Ishikawa (cell line): ENCODE measurements at regions not wholly inside any gene's neighbourhood (a gene's known extent, or its start where the extent isn't known, plus 50 kb on each side); places are given as distances from the start of the nearest gene placed in this dataset.

Source experiments
- EGR1 ChIP-seq: IDR thresholded peaks from 2 replicates; pipeline ENCODE4 v1.6.1; 2012
- EP300 ChIP-seq: IDR thresholded peaks from 2 replicates; pipeline ENCODE4 v1.6.1; 2012; ENCODE audit warnings: borderline replicate concordance
- FOXM1 ChIP-seq: IDR thresholded peaks from 2 replicates; pipeline ENCODE4 v1.6.1; 2012; ENCODE audit warnings: low read depth, borderline replicate concordance
- RAD21 ChIP-seq: IDR thresholded peaks from 2 replicates; pipeline ENCODE4 v1.6.1; 2012; ENCODE audit warnings: low read depth
- TAF1 ChIP-seq: IDR thresholded peaks from 2 replicates; pipeline ENCODE4 v1.6.1; 2012; ENCODE audit warnings: low read depth, mild to moderate bottlenecking
- TCF12 ChIP-seq: IDR thresholded peaks from 2 replicates; pipeline ENCODE4 v1.6.1; 2012; ENCODE audit warnings: low read depth
- TEAD4 ChIP-seq: IDR thresholded peaks from 2 replicates; pipeline ENCODE4 v1.6.1; 2012
- ZBTB7A ChIP-seq: IDR thresholded peaks from 2 replicates; pipeline ENCODE4 v1.6.1; 2012; ENCODE audit warnings: low read depth
- TF ChIP-seq, protein P1 (sequence below): IDR thresholded peaks from 2 replicates; pipeline ENCODE4 v1.6.1; 2012; ENCODE audit warnings: low read depth, mild to moderate bottlenecking
- TF ChIP-seq, protein P2 (sequence below): IDR thresholded peaks from 2 replicates; pipeline ENCODE4 v1.6.1; 2012

DNA sequence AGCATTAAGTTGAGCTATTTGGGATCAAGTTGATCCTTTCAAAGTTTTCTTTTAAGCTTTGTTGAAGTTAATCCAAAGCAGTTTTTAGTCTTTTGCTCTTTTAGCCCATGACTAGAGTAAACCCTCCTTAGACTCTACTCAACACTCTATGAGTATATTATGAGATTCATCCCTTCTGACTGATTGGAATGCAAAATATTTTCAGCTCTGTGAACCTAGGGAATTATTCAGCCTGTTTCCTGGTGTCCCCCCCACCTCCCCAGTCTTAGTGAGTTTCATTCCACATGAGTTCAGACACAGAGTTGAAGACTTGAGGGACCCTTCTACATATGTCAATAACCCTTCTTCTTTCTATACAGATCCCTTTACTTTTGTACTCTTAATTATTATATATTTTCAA is 413.7 kb downstream of the RFPL4B start:
- TF ChIP-seq, protein P1, sequence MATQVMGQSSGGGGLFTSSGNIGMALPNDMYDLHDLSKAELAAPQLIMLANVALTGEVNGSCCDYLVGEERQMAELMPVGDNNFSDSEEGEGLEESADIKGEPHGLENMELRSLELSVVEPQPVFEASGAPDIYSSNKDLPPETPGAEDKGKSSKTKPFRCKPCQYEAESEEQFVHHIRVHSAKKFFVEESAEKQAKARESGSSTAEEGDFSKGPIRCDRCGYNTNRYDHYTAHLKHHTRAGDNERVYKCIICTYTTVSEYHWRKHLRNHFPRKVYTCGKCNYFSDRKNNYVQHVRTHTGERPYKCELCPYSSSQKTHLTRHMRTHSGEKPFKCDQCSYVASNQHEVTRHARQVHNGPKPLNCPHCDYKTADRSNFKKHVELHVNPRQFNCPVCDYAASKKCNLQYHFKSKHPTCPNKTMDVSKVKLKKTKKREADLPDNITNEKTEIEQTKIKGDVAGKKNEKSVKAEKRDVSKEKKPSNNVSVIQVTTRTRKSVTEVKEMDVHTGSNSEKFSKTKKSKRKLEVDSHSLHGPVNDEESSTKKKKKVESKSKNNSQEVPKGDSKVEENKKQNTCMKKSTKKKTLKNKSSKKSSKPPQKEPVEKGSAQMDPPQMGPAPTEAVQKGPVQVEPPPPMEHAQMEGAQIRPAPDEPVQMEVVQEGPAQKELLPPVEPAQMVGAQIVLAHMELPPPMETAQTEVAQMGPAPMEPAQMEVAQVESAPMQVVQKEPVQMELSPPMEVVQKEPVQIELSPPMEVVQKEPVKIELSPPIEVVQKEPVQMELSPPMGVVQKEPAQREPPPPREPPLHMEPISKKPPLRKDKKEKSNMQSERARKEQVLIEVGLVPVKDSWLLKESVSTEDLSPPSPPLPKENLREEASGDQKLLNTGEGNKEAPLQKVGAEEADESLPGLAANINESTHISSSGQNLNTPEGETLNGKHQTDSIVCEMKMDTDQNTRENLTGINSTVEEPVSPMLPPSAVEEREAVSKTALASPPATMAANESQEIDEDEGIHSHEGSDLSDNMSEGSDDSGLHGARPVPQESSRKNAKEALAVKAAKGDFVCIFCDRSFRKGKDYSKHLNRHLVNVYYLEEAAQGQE = no peak
- TF ChIP-seq RAD21 (no peak), EP300 (no peak), FOXM1 (no peak), TEAD4 (no peak), TAF1 (no peak), EGR1 (no peak), TCF12 (no peak), ZBTB7A (no peak)
- TF ChIP-seq, protein P2, sequence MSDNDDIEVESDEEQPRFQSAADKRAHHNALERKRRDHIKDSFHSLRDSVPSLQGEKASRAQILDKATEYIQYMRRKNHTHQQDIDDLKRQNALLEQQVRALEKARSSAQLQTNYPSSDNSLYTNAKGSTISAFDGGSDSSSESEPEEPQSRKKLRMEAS = no peak
